SU-DHL-6 (cell line): ENCODE measurements at regions not wholly inside any gene's neighbourhood (a gene's known extent, or its start where the extent isn't known, plus 50 kb on each side); places are given as distances from the start of the nearest gene placed in this dataset.

Experiments used
- EZH2phosphoT487 ChIP-seq: fragments of 200-600 bp; sonication (generic), shearing (Covaris generic); conservative IDR thresholded peaks from 2 replicates; pipeline ENCODE4 v1.6.1; 2018; ENCODE audit warnings: mild to moderate bottlenecking, antibody characterized with exemption, low read length, moderate library complexity, mixed read lengths
- TF ChIP-seq, protein P1 (sequence below): fragments of 200-600 bp; sonication (generic); IDR thresholded peaks from one replicate; pipeline ENCODE4 v1.5.1; 2017; ENCODE audit warnings: antibody characterized with exemption, mild to moderate bottlenecking, low read length, moderate library complexity; ENCODE audit not compliant: insufficient read depth, poor library complexity, severe bottlenecking

DNA sequence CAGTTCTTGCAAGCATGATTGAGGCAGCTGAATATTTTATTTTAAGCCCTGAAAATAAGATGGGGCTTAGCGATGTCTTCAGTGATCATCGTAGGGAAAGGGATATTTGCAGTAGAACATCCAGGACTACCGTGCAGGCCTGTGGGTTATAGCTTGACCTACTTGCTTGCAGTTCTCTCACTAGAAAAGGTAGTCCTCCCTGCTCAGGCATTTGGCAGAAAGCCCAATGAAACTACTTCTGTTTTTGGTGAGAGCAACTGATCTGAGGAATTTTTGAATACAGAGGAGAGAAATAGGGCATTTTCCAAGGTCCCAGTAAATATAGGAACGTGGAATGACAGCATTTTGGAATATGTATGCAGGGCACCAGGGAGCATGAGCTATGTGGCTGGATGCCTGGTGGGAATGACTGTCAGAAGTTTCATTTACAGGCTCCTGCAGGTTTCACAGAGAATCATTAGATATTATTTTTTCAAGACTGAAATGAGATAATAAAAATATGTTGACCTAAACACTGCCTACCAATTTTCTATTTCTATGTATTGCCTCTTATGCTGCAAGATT lies 417.9 kb upstream of the ACTBL2 start:
- TF ChIP-seq, protein P1, sequence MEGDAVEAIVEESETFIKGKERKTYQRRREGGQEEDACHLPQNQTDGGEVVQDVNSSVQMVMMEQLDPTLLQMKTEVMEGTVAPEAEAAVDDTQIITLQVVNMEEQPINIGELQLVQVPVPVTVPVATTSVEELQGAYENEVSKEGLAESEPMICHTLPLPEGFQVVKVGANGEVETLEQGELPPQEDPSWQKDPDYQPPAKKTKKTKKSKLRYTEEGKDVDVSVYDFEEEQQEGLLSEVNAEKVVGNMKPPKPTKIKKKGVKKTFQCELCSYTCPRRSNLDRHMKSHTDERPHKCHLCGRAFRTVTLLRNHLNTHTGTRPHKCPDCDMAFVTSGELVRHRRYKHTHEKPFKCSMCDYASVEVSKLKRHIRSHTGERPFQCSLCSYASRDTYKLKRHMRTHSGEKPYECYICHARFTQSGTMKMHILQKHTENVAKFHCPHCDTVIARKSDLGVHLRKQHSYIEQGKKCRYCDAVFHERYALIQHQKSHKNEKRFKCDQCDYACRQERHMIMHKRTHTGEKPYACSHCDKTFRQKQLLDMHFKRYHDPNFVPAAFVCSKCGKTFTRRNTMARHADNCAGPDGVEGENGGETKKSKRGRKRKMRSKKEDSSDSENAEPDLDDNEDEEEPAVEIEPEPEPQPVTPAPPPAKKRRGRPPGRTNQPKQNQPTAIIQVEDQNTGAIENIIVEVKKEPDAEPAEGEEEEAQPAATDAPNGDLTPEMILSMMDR: no peak
- no peak for TF ChIP-seq EZH2phosphoT487
